ENCODE measurements at regions not wholly inside any gene's neighbourhood (a gene's known extent, or its start where the extent isn't known, plus 50 kb on each side); places are given as distances from the start of the nearest gene placed in this dataset.

GRCh38 chr2:185179743-185180142, 558.9 kb upstream of the FSIP2 start:
- DNase-seq (ENCODE audit: low read depth), result no peak
- no peak for TF ChIP-seq CTCF (IDR thresholded peaks at IDR 0.05; ENCODE audit: low read depth, low read length, missing control alignments)
- no peak overlapping the region for H3K4me3 ChIP-seq (ENCODE audit: low read depth, low read length)
- in situ Hi-C loops (cut with HindIII; ENCODE audit: low sequenced_read_pairs), result no loop called here

- H3K4me3 ChIP-seq (ENCODE audit: low read depth, low read length), result no peak overlapping the region
- no peak for DNase-seq (ENCODE audit: low read depth)
- in situ Hi-C loops (cut with HindIII; ENCODE audit: low sequenced_read_pairs), result no loop called here
- TF ChIP-seq CTCF (IDR thresholded peaks at IDR 0.05; ENCODE audit: low read depth, low read length, missing control alignments), result no peak
Observed at GRCh38 chr2:185181901-185182300, 556.7 kb upstream of the FSIP2 start.

- in situ Hi-C loops (cut with HindIII; ENCODE audit: low sequenced_read_pairs), result no loop called here
- H3K4me3 ChIP-seq (ENCODE audit: low read depth, low read length), result no peak overlapping the region
- no peak for DNase-seq (ENCODE audit: low read depth)
- TF ChIP-seq CTCF (IDR thresholded peaks at IDR 0.05; ENCODE audit: low read depth, low read length, missing control alignments), result no peak
Observed at GRCh38 chr2:185185044-185185443, 553.6 kb upstream of the FSIP2 start.

- no peak for DNase-seq (ENCODE audit: low read depth)
Observed at GRCh38 chr2:185187421-185187820, 551.2 kb upstream of the FSIP2 start.

GRCh38 chr2:185188656-185189055, 549.9 kb upstream of the FSIP2 start:
- TF ChIP-seq CTCF (IDR thresholded peaks at IDR 0.05; ENCODE audit: low read depth, low read length, missing control alignments), result no peak
- DNase-seq (ENCODE audit: low read depth), result peak; percentile 6
- H3K4me3 ChIP-seq (ENCODE audit: low read depth, low read length), result no peak overlapping the region
- in situ Hi-C loops (cut with HindIII; ENCODE audit: low sequenced_read_pairs), result no loop called here

More at GRCh38 chr2:185187421-185187820, 551.2 kb upstream of the FSIP2 start:
- in situ Hi-C loops (cut with HindIII; ENCODE audit: low sequenced_read_pairs), result no loop called here
- no peak for TF ChIP-seq CTCF (IDR thresholded peaks at IDR 0.05; ENCODE audit: low read depth, low read length, missing control alignments)
- H3K4me3 ChIP-seq (ENCODE audit: low read depth, low read length), result no peak overlapping the region

GRCh38 chr2:185201063-185201462, 537.5 kb upstream of the FSIP2 start:
- H3K4me3 ChIP-seq (ENCODE audit: low read depth, low read length), result no peak overlapping the region
- DNase-seq (ENCODE audit: low read depth), result no peak
- in situ Hi-C loops (cut with HindIII; ENCODE audit: low sequenced_read_pairs), result no loop called here
- TF ChIP-seq CTCF (IDR thresholded peaks at IDR 0.05; ENCODE audit: low read depth, low read length, missing control alignments), result no peak

- no peak for TF ChIP-seq CTCF (IDR thresholded peaks at IDR 0.05; ENCODE audit: low read depth, low read length, missing control alignments)
- no peak overlapping the region for H3K4me3 ChIP-seq (ENCODE audit: low read depth, low read length)
- no peak for DNase-seq (ENCODE audit: low read depth)
- in situ Hi-C loops (cut with HindIII; ENCODE audit: low sequenced_read_pairs), result no loop called here
Observed at GRCh38 chr2:185202381-185202780, 536.2 kb upstream of the FSIP2 start.

All from astrocyte of the cerebellum (primary cell).